WTC11 (cell line): ENCODE measurements at regions not wholly inside any gene's neighbourhood (a gene's known extent, or its start where the extent isn't known, plus 50 kb on each side); places are given as distances from the start of the nearest gene placed in this dataset.

ENCODE experiments used
- ATAC-seq: fragments of 200-7000 bp; cut with Tn5 transposase; 2 replicates; pipeline ENCODE4 v1.10.0; 2021; ENCODE audit warnings: mild to moderate bottlenecking, moderate library complexity
- CTCF ChIA-PET: fragments of 300-600 bp; sonication (Branson Sonifier 250); formaldehyde crosslinking; loops from one replicate; lab custom pipeline; 2021; ENCODE audit warnings: antibody characterized with exemption; lab: Charles Lee
- POLR2A ChIA-PET: fragments of 350-600 bp; sonication (Branson Sonifier 250); formaldehyde crosslinking; loops from one replicate; lab custom pipeline; 2021; ENCODE audit warnings: antibody characterized with exemption; lab: Charles Lee
- DNase-seq: peaks from one replicate; pipeline ENCODE4 v3.0.0; 2021; ENCODE audit warnings: low spot score
- H3K27ac Mint-ChIP-seq: 2 replicates; pipeline ENCODE4 v1.8.0; 2021; ENCODE audit warnings: mixed read lengths
- H3K27me3 Mint-ChIP-seq: 2 replicates; pipeline ENCODE4 v1.8.0; 2021; ENCODE audit warnings: low read depth, mild to moderate bottlenecking, moderate library complexity, mixed read lengths
- H3K36me3 Mint-ChIP-seq: 2 replicates; pipeline ENCODE4 v1.8.0; 2021; ENCODE audit warnings: mixed read lengths
- H3K4me1 Mint-ChIP-seq: 2 replicates; pipeline ENCODE4 v1.8.0; 2022; ENCODE audit warnings: mixed read lengths
- H3K4me3 Mint-ChIP-seq: 2 replicates; pipeline ENCODE4 v1.8.0; 2021; ENCODE audit warnings: mild to moderate bottlenecking, moderate library complexity, mixed read lengths
- H3K9me3 Mint-ChIP-seq: 2 replicates; pipeline ENCODE4 v1.8.0; 2021; ENCODE audit warnings: mixed read lengths
- ATF2 ChIP-seq: sonication (generic); formaldehyde crosslinking; IDR thresholded peaks from 2 replicates; pipeline ENCODE4 v1.8.1; 2022; ENCODE audit warnings: low read depth, missing genetic modification reagents, borderline replicate concordance
- EMX1 ChIP-seq: fragments of 250-450 bp; sonication (Bioruptor Pico); IDR thresholded peaks from 2 replicates; pipeline ENCODE4 v1.8.0; 2021; ENCODE audit warnings: mild to moderate bottlenecking
- ERG ChIP-seq: fragments of 250-450 bp; sonication (Bioruptor Pico); IDR thresholded peaks from 2 replicates; pipeline ENCODE4 v1.8.0; 2021; ENCODE audit warnings: mild to moderate bottlenecking
- FOXK1 ChIP-seq: sonication (generic); formaldehyde crosslinking; IDR thresholded peaks from 2 replicates; pipeline ENCODE4 v1.8.0; 2022; ENCODE audit warnings: mild to moderate bottlenecking, moderate library complexity, missing genetic modification reagents
- JAZF1 ChIP-seq: fragments of 250-450 bp; sonication (Bioruptor Pico); IDR thresholded peaks from 2 replicates; pipeline ENCODE4 v1.9.0; 2021; ENCODE audit warnings: moderate library complexity, mild to moderate bottlenecking, inconsistent platforms
- KAT7 ChIP-seq: sonication (generic); formaldehyde crosslinking; IDR thresholded peaks from 2 replicates; pipeline ENCODE4 v1.8.1; 2023; ENCODE audit warnings: missing genetic modification reagents, mild to moderate bottlenecking, borderline replicate concordance
- MYBL2 ChIP-seq: sonication (generic); formaldehyde crosslinking; IDR thresholded peaks from 2 replicates; pipeline ENCODE4 v1.8.1; 2023; ENCODE audit warnings: mild to moderate bottlenecking, moderate library complexity, missing genetic modification reagents
- NR2C2 ChIP-seq: sonication (generic); formaldehyde crosslinking; IDR thresholded peaks from 2 replicates; pipeline ENCODE4 v1.8.0; 2022; ENCODE audit warnings: mild to moderate bottlenecking, missing genetic modification reagents
- NR3C1 ChIP-seq: sonication (generic); formaldehyde crosslinking; conservative IDR thresholded peaks from 2 replicates; pipeline ENCODE4 v1.8.1; 2023; ENCODE audit warnings: low read depth, mild to moderate bottlenecking, missing genetic modification reagents
- TCF7 ChIP-seq: sonication (generic); formaldehyde crosslinking; IDR thresholded peaks from 2 replicates; pipeline ENCODE4 v1.8.0; 2022; ENCODE audit warnings: mild to moderate bottlenecking, low read depth, missing genetic modification reagents, moderate library complexity
- ZBTB21 ChIP-seq: sonication (generic); formaldehyde crosslinking; IDR thresholded peaks from 2 replicates; pipeline ENCODE4 v1.8.1; 2023; ENCODE audit warnings: mild to moderate bottlenecking, missing genetic modification reagents, borderline replicate concordance
- ZNF121 ChIP-seq: sonication (generic); formaldehyde crosslinking; IDR thresholded peaks from 2 replicates; pipeline ENCODE4 v1.8.0; 2023; ENCODE audit warnings: missing genetic modification reagents
- ZNF281 ChIP-seq: sonication (generic); formaldehyde crosslinking; IDR thresholded peaks from 2 replicates; pipeline ENCODE4 v1.8.0; 2023; ENCODE audit warnings: mild to moderate bottlenecking, missing genetic modification reagents
- ZNF396 ChIP-seq: fragments of 250-450 bp; sonication (Bioruptor Pico); IDR thresholded peaks from 2 replicates; pipeline ENCODE4 v1.8.0; 2021; ENCODE audit warnings: mild to moderate bottlenecking, moderate library complexity, borderline replicate concordance
- ZNF532 ChIP-seq: fragments of 250-450 bp; sonication (Bioruptor Pico); IDR thresholded peaks from 2 replicates; pipeline ENCODE4 v1.9.0; 2021; ENCODE audit warnings: mild to moderate bottlenecking, borderline replicate concordance
- ZNF671 ChIP-seq: fragments of 250-450 bp; sonication (Bioruptor Pico); IDR thresholded peaks from 2 replicates; pipeline ENCODE4 v1.8.0; 2021; ENCODE audit warnings: mild to moderate bottlenecking
- TF ChIP-seq, protein P1 (sequence below): fragments of 200-600 bp; IDR thresholded peaks from 2 replicates; pipeline ENCODE4 v1.8.0; 2022; ENCODE audit warnings: antibody characterized with exemption
- TF ChIP-seq, protein P2 (sequence below): sonication (generic); formaldehyde crosslinking; IDR thresholded peaks from 2 replicates; pipeline ENCODE4 v1.8.1; 2022; ENCODE audit warnings: mild to moderate bottlenecking, moderate library complexity, missing genetic modification reagents

DNA sequence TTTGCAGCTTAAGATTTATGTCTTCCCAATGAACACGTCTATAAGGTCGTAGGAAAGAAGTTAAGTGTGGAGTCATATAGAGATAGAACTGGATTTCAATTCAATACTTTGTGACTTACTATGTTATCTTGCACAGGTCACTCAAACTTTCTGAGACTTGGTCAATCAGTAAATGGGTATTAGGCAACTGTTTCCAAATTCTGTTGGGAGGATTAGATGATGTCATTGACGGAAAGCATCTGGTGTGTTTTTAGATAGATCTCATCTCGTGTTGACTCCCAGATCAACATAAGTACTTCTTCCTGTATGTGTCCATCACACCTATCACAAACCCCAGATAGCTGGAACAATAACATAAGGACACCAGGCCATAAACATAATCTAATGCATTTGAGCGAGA lies 771.1 kb upstream of the FANCL start:
- Mint-ChIP-seq H3K4me3 (no peak overlapping the region), H3K9me3 (peaks cover 28% of the 10 kb centered on the region), H3K36me3 (peaks cover 7% of the 10 kb centered on the region; the same call in 1 of the 2 replicates), H3K27ac (no peak overlapping the region), H3K4me1 (no peaks in the 10 kb centered on the region), H3K27me3 (no peaks in the 10 kb centered on the region)
- no peak for ATAC-seq
- no peak for DNase-seq
- ChIA-PET POLR2A (no interaction called here), CTCF (no interaction called here)
- no peak for TF ChIP-seq FOXK1
- no peak for TF ChIP-seq NR2C2 (CRISPR knock-in tag)
- TF ChIP-seq ERG = no peak
- TF ChIP-seq JAZF1 (CRISPR knock-in tag) = no peak
- no peak for TF ChIP-seq TCF7 (CRISPR knock-in tag)
- TF ChIP-seq ZNF396 (CRISPR knock-in tag) = no peak
- TF ChIP-seq ZNF281 (CRISPR knock-in tag) = no peak

GRCh38 chr2:59008950-59009349 lies 767.8 kb upstream of the FANCL start:
- DNase-seq (no peak), ATAC-seq (no peak)
- Mint-ChIP-seq H3K4me1 (peaks cover 11% of the 10 kb centered on the region), H3K4me3 (no peak overlapping the region), H3K27ac (no peak overlapping the region), H3K9me3 (peaks cover 12% of the 10 kb centered on the region), H3K27me3 (no peaks in the 10 kb centered on the region), H3K36me3 (no peaks in the 10 kb centered on the region)
- ChIA-PET CTCF (interaction anchor here (1.6 to 2.2 kb wide), 2 partner anchors 16 to 17 kb away, joined by 6 read pairs; no protein-coding TSS in a partner anchor), POLR2A (no interaction called here)
- TF ChIP-seq NR3C1 (CRISPR knock-in tag) = no peak
- TF ChIP-seq ZNF671 (CRISPR knock-in tag) = no peak
- TF ChIP-seq ATF2 (CRISPR knock-in tag) = no peak
- TF ChIP-seq MYBL2 (CRISPR knock-in tag) = no peak
- no peak for TF ChIP-seq KAT7
- TF ChIP-seq, protein P1, sequence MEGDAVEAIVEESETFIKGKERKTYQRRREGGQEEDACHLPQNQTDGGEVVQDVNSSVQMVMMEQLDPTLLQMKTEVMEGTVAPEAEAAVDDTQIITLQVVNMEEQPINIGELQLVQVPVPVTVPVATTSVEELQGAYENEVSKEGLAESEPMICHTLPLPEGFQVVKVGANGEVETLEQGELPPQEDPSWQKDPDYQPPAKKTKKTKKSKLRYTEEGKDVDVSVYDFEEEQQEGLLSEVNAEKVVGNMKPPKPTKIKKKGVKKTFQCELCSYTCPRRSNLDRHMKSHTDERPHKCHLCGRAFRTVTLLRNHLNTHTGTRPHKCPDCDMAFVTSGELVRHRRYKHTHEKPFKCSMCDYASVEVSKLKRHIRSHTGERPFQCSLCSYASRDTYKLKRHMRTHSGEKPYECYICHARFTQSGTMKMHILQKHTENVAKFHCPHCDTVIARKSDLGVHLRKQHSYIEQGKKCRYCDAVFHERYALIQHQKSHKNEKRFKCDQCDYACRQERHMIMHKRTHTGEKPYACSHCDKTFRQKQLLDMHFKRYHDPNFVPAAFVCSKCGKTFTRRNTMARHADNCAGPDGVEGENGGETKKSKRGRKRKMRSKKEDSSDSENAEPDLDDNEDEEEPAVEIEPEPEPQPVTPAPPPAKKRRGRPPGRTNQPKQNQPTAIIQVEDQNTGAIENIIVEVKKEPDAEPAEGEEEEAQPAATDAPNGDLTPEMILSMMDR = no peak
- TF ChIP-seq NR2C2 (CRISPR knock-in tag) = no peak
- TF ChIP-seq TCF7 (CRISPR knock-in tag) = no peak
- no peak for TF ChIP-seq ZNF121 (CRISPR knock-in tag)
- no peak for TF ChIP-seq ZNF396 (CRISPR knock-in tag)
- TF ChIP-seq, protein P2, sequence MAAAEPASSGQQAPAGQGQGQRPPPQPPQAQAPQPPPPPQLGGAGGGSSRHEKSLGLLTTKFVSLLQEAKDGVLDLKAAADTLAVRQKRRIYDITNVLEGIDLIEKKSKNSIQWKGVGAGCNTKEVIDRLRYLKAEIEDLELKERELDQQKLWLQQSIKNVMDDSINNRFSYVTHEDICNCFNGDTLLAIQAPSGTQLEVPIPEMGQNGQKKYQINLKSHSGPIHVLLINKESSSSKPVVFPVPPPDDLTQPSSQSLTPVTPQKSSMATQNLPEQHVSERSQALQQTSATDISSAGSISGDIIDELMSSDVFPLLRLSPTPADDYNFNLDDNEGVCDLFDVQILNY (CRISPR knock-in tag) = no peak
- no peak for TF ChIP-seq ZNF532
- no peak for TF ChIP-seq EMX1 (CRISPR knock-in tag)
- no peak for TF ChIP-seq ZBTB21
